GM12864 (cell line): ENCODE measurements at regions not wholly inside any gene's neighbourhood (a gene's known extent, or its start where the extent isn't known, plus 50 kb on each side); places are given as distances from the start of the nearest gene placed in this dataset.
"Not testable (repeated sequence)": the region's sequence is repeated elsewhere in the genome, so short reads cannot be mapped to it uniquely, and the experiment has no call there.

Experiments used
- DNase-seq: peaks from one replicate; pipeline ENCODE4 v3.0.0-alpha.2; 2011; ENCODE audit warnings: low read depth
- H3K4me3 ChIP-seq: 2 replicates; pipeline ENCODE4 v1.5.1; 2011; ENCODE audit warnings: mild to moderate bottlenecking, low read depth, low read length, control low read depth
- TF ChIP-seq, protein P1 (sequence below): IDR thresholded peaks from 2 replicates; pipeline ENCODE4 v1.5.1; 2011; ENCODE audit warnings: low read depth, mild to moderate bottlenecking, moderate library complexity, low read length, control low read depth, inconsistent platforms; ENCODE audit errors: missing control alignments

DNA sequence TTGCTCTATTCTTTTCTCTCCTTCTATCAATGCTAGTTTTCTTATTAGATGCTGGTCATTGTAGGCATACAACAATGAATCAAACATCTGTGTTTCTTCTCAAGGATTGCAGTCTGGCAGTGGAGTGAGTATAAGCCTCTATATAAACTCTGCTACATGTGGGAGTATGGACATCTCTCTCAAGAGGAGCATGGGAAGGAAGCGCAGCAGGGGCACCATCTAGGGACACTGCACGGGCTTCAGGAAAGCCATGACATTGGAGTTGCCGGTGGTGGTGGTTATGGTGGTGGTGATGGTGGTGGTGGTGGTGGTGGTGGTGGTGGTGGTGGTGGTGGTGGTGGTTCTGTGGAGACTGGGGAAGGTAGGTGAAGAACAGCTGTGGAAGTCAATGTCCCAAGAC lies 462.6 kb downstream of the RNF144A start:
- DNase-seq, result no peak
- TF ChIP-seq, protein P1, sequence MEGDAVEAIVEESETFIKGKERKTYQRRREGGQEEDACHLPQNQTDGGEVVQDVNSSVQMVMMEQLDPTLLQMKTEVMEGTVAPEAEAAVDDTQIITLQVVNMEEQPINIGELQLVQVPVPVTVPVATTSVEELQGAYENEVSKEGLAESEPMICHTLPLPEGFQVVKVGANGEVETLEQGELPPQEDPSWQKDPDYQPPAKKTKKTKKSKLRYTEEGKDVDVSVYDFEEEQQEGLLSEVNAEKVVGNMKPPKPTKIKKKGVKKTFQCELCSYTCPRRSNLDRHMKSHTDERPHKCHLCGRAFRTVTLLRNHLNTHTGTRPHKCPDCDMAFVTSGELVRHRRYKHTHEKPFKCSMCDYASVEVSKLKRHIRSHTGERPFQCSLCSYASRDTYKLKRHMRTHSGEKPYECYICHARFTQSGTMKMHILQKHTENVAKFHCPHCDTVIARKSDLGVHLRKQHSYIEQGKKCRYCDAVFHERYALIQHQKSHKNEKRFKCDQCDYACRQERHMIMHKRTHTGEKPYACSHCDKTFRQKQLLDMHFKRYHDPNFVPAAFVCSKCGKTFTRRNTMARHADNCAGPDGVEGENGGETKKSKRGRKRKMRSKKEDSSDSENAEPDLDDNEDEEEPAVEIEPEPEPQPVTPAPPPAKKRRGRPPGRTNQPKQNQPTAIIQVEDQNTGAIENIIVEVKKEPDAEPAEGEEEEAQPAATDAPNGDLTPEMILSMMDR, result no peak
- no peak overlapping the region for H3K4me3 ChIP-seq

- TF ChIP-seq, protein P1, result no peak
- DNase-seq, result no peak
- no peak overlapping the region for H3K4me3 ChIP-seq
Measured at GRCh38 chr2:7384773-7385349, 467.6 kb downstream of the RNF144A start.

DNA sequence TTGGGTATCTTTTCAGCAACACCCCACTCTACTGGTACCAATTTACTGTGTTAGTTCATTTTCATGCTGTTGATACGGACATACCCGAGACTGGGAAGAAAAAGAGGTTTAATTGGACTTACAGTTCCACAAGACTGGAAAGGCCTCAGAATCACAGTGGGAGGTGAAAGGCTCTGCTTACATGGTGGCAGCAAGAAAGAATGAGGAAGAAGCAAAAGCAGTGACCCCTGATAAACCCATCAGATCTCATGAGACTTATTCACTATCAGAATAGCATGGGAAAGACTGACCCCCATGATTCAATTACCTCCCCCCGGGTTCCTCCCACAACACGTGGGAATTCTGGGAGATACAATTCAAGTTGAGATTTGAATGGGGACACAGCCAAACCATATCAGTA lies 473.1 kb downstream of the RNF144A start:
- not testable (repeated sequence) for DNase-seq, H3K4me3 ChIP-seq

- no peak for DNase-seq
- H3K4me3 ChIP-seq, result no peak overlapping the region
- TF ChIP-seq, protein P1, result no peak
Measured at GRCh38 chr2:7392076-7392787, 475.0 kb downstream of the RNF144A start.

GRCh38 chr2:7394195-7394594 lies 477.0 kb downstream of the RNF144A start:
- DNase-seq, result no peak
- no peak overlapping the region for H3K4me3 ChIP-seq
- TF ChIP-seq, protein P1, result peak; percentile 24

GRCh38 chr2:7400628-7401027 lies 483.4 kb downstream of the RNF144A start:
- no peak for DNase-seq
- TF ChIP-seq, protein P1, result no peak
- H3K4me3 ChIP-seq, result no peak overlapping the region

- no peak overlapping the region for H3K4me3 ChIP-seq
- no peak for DNase-seq
- TF ChIP-seq, protein P1, result no peak
Measured at GRCh38 chr2:7403092-7403775, 486.0 kb downstream of the RNF144A start.
